SK-N-MC (cell line): ENCODE measurements at regions not wholly inside any gene's neighbourhood (a gene's known extent, or its start where the extent isn't known, plus 50 kb on each side); places are given as distances from the start of the nearest gene placed in this dataset.
"Not testable (repeated sequence)": the region's sequence is repeated elsewhere in the genome, so short reads cannot be mapped to it uniquely, and the experiment has no call there.

Experiments
- EZH2 ChIP-seq: fragments of 200-600 bp; sonication (generic); IDR thresholded peaks from one replicate; pipeline ENCODE4 v1.6.1; 2017; ENCODE audit warnings: antibody characterized with exemption
- FOXP2 ChIP-seq: optimal IDR thresholded peaks from 2 replicates; pipeline ENCODE3; 2011; ENCODE audit warnings: mild to moderate bottlenecking, moderate library complexity; ENCODE audit not compliant: insufficient read depth; ENCODE audit errors: extremely low read length, control extremely low read depth
- POLR2AphosphoS5 ChIP-seq: IDR thresholded peaks from 2 replicates; pipeline ENCODE4 v1.6.1; 2012; ENCODE audit warnings: mild to moderate bottlenecking, low read depth, low read length, borderline replicate concordance

DNA sequence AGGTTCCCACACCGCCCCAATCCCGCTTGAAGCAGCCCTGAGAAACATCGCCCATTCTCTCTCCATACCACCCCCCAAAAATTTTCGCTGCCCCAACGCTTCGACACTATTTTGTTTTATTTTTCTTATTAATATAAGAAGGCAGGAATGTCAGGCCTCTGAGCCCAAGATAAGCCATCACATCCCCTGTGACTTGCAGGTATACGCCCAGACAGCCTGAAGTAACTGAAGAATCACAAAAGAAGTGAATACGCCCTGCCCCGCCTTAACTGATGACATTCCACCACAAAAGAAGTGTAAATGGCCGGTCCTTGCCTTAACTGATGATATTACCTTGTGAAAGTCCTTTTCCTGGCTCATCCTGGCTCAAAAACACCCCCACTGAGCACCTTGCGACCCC lies 463.9 kb downstream of the AJAP1 start:
- TF ChIP-seq EZH2, FOXP2, POLR2AphosphoS5: not testable (repeated sequence)
